ENCODE measurements at regions not wholly inside any gene's neighbourhood (a gene's known extent, or its start where the extent isn't known, plus 50 kb on each side); places are given as distances from the start of the nearest gene placed in this dataset.

DNA sequence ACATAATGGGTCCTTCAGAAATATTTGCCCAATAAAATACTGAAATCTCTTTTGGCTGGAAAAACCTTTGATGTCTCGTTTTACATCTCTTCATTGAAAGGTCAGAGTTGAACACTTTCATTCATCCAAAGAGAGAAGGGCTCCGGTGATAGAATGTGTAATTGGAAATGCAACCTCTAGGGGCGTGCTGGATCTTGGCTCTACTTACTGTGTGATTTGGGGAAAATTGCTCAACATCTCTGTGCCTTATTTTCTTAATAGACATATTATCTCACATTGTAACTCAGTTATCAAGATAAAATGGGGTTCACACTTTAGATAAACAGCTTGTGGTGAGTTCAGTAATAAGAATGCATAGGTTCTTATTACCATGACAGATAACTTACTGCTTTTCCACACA is 1444.1 kb downstream of the SLITRK5 start:
- TF ChIP-seq, protein P1, sequence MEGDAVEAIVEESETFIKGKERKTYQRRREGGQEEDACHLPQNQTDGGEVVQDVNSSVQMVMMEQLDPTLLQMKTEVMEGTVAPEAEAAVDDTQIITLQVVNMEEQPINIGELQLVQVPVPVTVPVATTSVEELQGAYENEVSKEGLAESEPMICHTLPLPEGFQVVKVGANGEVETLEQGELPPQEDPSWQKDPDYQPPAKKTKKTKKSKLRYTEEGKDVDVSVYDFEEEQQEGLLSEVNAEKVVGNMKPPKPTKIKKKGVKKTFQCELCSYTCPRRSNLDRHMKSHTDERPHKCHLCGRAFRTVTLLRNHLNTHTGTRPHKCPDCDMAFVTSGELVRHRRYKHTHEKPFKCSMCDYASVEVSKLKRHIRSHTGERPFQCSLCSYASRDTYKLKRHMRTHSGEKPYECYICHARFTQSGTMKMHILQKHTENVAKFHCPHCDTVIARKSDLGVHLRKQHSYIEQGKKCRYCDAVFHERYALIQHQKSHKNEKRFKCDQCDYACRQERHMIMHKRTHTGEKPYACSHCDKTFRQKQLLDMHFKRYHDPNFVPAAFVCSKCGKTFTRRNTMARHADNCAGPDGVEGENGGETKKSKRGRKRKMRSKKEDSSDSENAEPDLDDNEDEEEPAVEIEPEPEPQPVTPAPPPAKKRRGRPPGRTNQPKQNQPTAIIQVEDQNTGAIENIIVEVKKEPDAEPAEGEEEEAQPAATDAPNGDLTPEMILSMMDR (IDR thresholded peaks at IDR 0.05) = no peak
- TF ChIP-seq POLR2A (IDR thresholded peaks at IDR 0.05) = no peak

All from thyroid gland (tissue), 4 donors.